ENCODE measurements at regions not wholly inside any gene's neighbourhood (a gene's known extent, or its start where the extent isn't known, plus 50 kb on each side); places are given as distances from the start of the nearest gene placed in this dataset.

- TF ChIP-seq CTCF (IDR thresholded peaks at IDR 0.05; ENCODE audit: insufficient read depth, low read length): no peak
- TF ChIP-seq SPI1 (IDR thresholded peaks at IDR 0.05; ENCODE audit: borderline replicate concordance, low read depth): no peak
- TF ChIP-seq REST (IDR thresholded peaks at IDR 0.05; ENCODE audit: insufficient replicate concordance, low read depth): no peak
- no peak for TF ChIP-seq POLR2AphosphoS5 (IDR thresholded peaks at IDR 0.05; ENCODE audit: low read depth)
- no peak for TF ChIP-seq GABPA (IDR thresholded peaks at IDR 0.05; ENCODE audit: low read depth)
- Histone ChIP-seq H3K27ac (replicated peaks) (no peak overlapping the region), H3K4me3 (replicated peaks; ENCODE audit: insufficient read depth, low read length) (no peak overlapping the region), H3K27me3 (ENCODE audit: insufficient read depth, poor library complexity, severe bottlenecking) (no peaks in the 10 kb centered on the region)
- DNase-seq (ENCODE audit: low read depth in 1 of 2, low spot score in 1 of 2): no peak
Measured at GRCh38 chr20:46802722-46803121, 91.9 kb upstream of the EYA2 start.

GRCh38 chr20:46803123-46804020, 91.3 kb upstream of the EYA2 start:
- Histone ChIP-seq H3K27ac (replicated peaks) (no peak overlapping the region), H3K27me3 (ENCODE audit: insufficient read depth, poor library complexity, severe bottlenecking) (no peaks in the 10 kb centered on the region), H3K4me3 (replicated peaks; ENCODE audit: insufficient read depth, low read length) (no peak overlapping the region)
- TF ChIP-seq REST (IDR thresholded peaks at IDR 0.05; ENCODE audit: insufficient replicate concordance, low read depth) (no peak), SPI1 (IDR thresholded peaks at IDR 0.05; ENCODE audit: borderline replicate concordance, low read depth) (peak; percentile 28; the same call in 1 of the 2 replicates)
- DNase-seq (ENCODE audit: low read depth in 1 of 2, low spot score in 1 of 2): peak in 1 of 2 experiments; percentile 4

GRCh38 chr20:46804126-46804525, 90.5 kb upstream of the EYA2 start:
- TF ChIP-seq SPI1 (IDR thresholded peaks at IDR 0.05; ENCODE audit: borderline replicate concordance, low read depth) (no peak), POLR2AphosphoS5 (IDR thresholded peaks at IDR 0.05; ENCODE audit: low read depth) (no peak), CTCF (IDR thresholded peaks at IDR 0.05; ENCODE audit: insufficient read depth, low read length) (no peak), GABPA (IDR thresholded peaks at IDR 0.05; ENCODE audit: low read depth) (no peak), REST (IDR thresholded peaks at IDR 0.05; ENCODE audit: insufficient replicate concordance, low read depth) (no peak)
- Histone ChIP-seq H3K27ac (replicated peaks) (no peak overlapping the region), H3K4me3 (replicated peaks; ENCODE audit: insufficient read depth, low read length) (no peak overlapping the region), H3K27me3 (ENCODE audit: insufficient read depth, poor library complexity, severe bottlenecking) (no peaks in the 10 kb centered on the region)
- DNase-seq (ENCODE audit: low read depth in 1 of 2, low spot score in 1 of 2): no peak
